GM12891 (cell line): ENCODE measurements at regions not wholly inside any gene's neighbourhood (a gene's known extent, or its start where the extent isn't known, plus 50 kb on each side); places are given as distances from the start of the nearest gene placed in this dataset.

Source experiments
- PAX5 ChIP-seq: IDR thresholded peaks from 2 replicates; pipeline ENCODE4 v1.6.1; 2011; ENCODE audit warnings: low read length, moderate library complexity, mild to moderate bottlenecking; ENCODE audit not compliant: insufficient read depth, severe bottlenecking
- POLR2A ChIP-seq: IDR thresholded peaks from 2 replicates; pipeline ENCODE4 v1.6.1; 2011; ENCODE audit warnings: low read depth, low read length, control low read depth
- POLR2AphosphoS5 ChIP-seq: IDR thresholded peaks from 2 replicates; pipeline ENCODE4 v1.6.1; 2011; ENCODE audit warnings: low read depth, low read length, control low read depth
- TAF1 ChIP-seq: IDR thresholded peaks from 2 replicates; pipeline ENCODE4 v1.6.1; 2011; ENCODE audit warnings: low read depth, low read length, control low read depth

DNA sequence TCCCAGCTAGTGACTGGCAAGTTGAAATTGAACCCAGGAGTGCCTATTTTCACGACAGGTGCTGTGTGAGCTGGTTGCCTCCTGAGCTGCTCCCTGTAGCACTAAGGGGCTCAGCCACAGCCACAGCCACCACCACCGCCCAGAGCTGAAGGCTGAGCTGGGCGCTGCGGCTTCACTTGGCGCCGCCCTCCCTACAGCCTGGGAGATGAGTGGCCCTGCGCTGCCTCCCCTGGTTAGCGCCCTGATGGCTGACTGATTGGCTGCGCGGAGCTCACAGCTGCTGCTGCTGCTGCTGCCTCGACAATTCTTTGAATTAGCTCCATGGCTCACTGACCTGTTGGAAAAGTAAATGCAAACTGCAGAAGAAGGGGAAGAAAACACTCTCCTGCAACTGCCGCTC lies 91.8 kb upstream of the TMEM132E start:
- TF ChIP-seq POLR2A, result no peak
- TF ChIP-seq POLR2AphosphoS5, result no peak
- no peak for TF ChIP-seq TAF1
- TF ChIP-seq PAX5, result no peak
